Neural crest cell (in vitro differentiated cells): ENCODE measurements at regions not wholly inside any gene's neighbourhood (a gene's known extent, or its start where the extent isn't known, plus 50 kb on each side); places are given as distances from the start of the nearest gene placed in this dataset.

Experiments
- DNase-seq: peaks from one replicate; pipeline ENCODE4 v3.0.0; 2021; ENCODE audit warnings: low read depth, mixed read lengths, low spot score
- H3K27ac Mint-ChIP-seq: one replicate; pipeline ENCODE4 v1.8.0; 2021; ENCODE audit warnings: mild to moderate bottlenecking, mixed read lengths; ENCODE audit not compliant: unreplicated experiment
- H3K27me3 Mint-ChIP-seq: 2 replicates; pipeline ENCODE4 v1.8.0; 2021; ENCODE audit warnings: low read depth, mild to moderate bottlenecking, mixed read lengths
- H3K36me3 Mint-ChIP-seq: 2 replicates; pipeline ENCODE4 v1.8.0; 2021; ENCODE audit warnings: low read depth, mild to moderate bottlenecking, mixed read lengths
- H3K4me1 Mint-ChIP-seq: 2 replicates; pipeline ENCODE4 v1.8.0; 2021; ENCODE audit warnings: mixed read lengths
- H3K4me3 Mint-ChIP-seq: one replicate; pipeline ENCODE4 v1.8.0; 2021; ENCODE audit warnings: mild to moderate bottlenecking, mixed read lengths
- H3K9me3 Mint-ChIP-seq: 2 replicates; pipeline ENCODE4 v1.8.0; 2021; ENCODE audit warnings: mixed read lengths
- CTCF ChIP-seq: fragments of 200-600 bp; sonication (generic); conservative IDR thresholded peaks from 2 replicates; pipeline ENCODE4 v1.5.0; 2021; ENCODE audit warnings: antibody characterized with exemption, mild to moderate bottlenecking

DNA sequence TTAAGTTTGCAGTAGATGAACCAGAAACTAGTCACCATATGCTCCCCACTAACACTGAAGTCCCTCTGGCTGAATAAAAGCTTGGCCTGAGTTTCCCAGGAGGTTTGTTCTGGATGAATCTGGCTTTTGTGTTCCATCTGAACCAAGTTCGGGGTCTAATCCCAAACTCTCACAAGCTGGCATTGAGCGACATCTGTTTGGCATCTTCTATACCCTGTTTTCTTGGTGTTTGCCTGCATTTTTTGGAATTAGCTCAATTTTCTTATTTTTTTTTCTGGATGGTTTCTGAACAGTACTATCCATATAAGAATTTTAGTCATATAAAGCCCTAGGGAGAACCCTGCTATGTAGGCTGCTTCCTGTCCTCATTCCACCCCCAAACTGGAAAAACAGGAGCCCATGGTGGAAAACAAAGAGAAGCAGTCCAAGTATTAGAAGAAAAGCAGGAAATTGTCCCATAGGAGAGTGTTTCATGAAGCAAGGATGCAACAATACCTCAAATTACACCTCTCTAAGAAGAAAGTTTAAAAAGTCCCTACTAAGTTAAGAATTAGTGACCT, 737.1 kb downstream of the DHX35 start:
- Mint-ChIP-seq H3K9me3 (peaks cover 14% of the 10 kb centered on the region), H3K27me3 (no peaks in the 10 kb centered on the region), H3K4me1 (no peaks in the 10 kb centered on the region), H3K36me3 (no peaks in the 10 kb centered on the region), H3K4me3 (no peak overlapping the region), H3K27ac (no peak overlapping the region)
- no peak for DNase-seq
- no peak for TF ChIP-seq CTCF

- Mint-ChIP-seq H3K27ac (no peak overlapping the region), H3K4me1 (no peaks in the 10 kb centered on the region), H3K9me3 (peaks cover 14% of the 10 kb centered on the region), H3K36me3 (no peaks in the 10 kb centered on the region), H3K27me3 (no peaks in the 10 kb centered on the region), H3K4me3 (no peak overlapping the region)
- no peak for TF ChIP-seq CTCF
- DNase-seq: no peak
These were observed 736.6 kb downstream of the DHX35 start for GRCh38 chr20:39698752-39699151.

- Mint-ChIP-seq H3K9me3 (peaks cover 6% of the 10 kb centered on the region), H3K4me3 (no peak overlapping the region), H3K4me1 (no peaks in the 10 kb centered on the region), H3K27ac (no peak overlapping the region), H3K27me3 (peaks cover 8% of the 10 kb centered on the region), H3K36me3 (no peaks in the 10 kb centered on the region)
- no peak for TF ChIP-seq CTCF
- DNase-seq: no peak
These were observed 729.2 kb downstream of the DHX35 start for GRCh38 chr20:39691151-39691862.

DNA sequence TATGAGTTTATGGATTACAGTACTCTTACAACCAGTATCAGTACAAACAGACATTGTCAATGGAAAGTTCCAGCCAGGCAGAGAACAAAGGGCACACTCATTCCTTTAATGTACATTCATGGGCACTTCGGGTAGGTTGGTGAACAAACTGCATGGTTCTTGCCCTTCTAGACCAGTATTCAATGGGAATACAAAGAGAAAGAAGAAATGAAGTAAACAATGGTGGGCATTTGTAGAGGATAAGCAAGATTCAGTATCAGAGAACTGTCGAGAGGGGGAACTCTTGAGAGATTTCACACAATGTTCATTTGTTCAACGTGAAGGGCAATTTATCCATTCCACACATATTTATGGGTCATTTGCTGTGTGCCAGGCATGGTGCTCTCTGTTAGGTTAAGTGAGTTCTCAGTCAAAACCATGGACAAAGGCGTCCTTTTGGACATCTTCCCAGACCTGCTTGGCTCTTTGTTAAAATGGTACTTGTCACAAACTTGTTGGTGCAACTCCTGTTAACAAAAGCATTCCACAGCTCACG, 714.8 kb downstream of the DHX35 start:
- H3K9me3 Mint-ChIP-seq: peaks cover 11% of the 10 kb centered on the region
- peak; percentile 48 for TF ChIP-seq CTCF
- DNase-seq: no peak
- peaks cover 8% of the 10 kb centered on the region for H3K4me1 Mint-ChIP-seq
- no peak overlapping the region for H3K4me3 Mint-ChIP-seq
- no peaks in the 10 kb centered on the region for H3K27me3 Mint-ChIP-seq
- H3K27ac Mint-ChIP-seq: no peak overlapping the region
- no peaks in the 10 kb centered on the region for H3K36me3 Mint-ChIP-seq

GRCh38 chr20:39676241-39676640, 714.1 kb downstream of the DHX35 start:
- H3K4me3 Mint-ChIP-seq: no peak overlapping the region
- H3K9me3 Mint-ChIP-seq: peaks cover 11% of the 10 kb centered on the region
- no peaks in the 10 kb centered on the region for H3K36me3 Mint-ChIP-seq
- no peak for TF ChIP-seq CTCF
- H3K27me3 Mint-ChIP-seq: no peaks in the 10 kb centered on the region
- DNase-seq: no peak
- no peak overlapping the region for H3K27ac Mint-ChIP-seq
- peaks cover 8% of the 10 kb centered on the region for H3K4me1 Mint-ChIP-seq
